H9 (cell line): ENCODE measurements at regions not wholly inside any gene's neighbourhood (a gene's known extent, or its start where the extent isn't known, plus 50 kb on each side); places are given as distances from the start of the nearest gene placed in this dataset.
A peak's percentile ranks its signal among the peaks of the same experiment; 100 is the strongest.

Experiments used
- DNase-seq: peaks from one replicate; pipeline ENCODE4 v3.0.0-alpha.2; 2017
- H2AFZ ChIP-seq: one replicate; pipeline ENCODE4 v1.6.1; 2013; ENCODE audit warnings: mild to moderate bottlenecking, low read length, control low read depth, moderate library complexity
- H2AK5ac ChIP-seq: 2 replicates; pipeline ENCODE4 v1.6.1; 2013; ENCODE audit warnings: low read length, control low read depth, mixed read lengths; ENCODE audit not compliant: insufficient read length
- H2BK120ac ChIP-seq: one replicate; pipeline ENCODE4 v1.6.1; 2013; ENCODE audit warnings: low read depth, mild to moderate bottlenecking, low read length, control low read depth, inconsistent platforms; ENCODE audit not compliant: poor library complexity, severe bottlenecking
- H2BK12ac ChIP-seq: 2 replicates; pipeline ENCODE4 v1.6.1; 2013; ENCODE audit warnings: low read length, control low read depth, mixed read lengths, low read depth; ENCODE audit not compliant: insufficient read length
- H2BK15ac ChIP-seq: 2 replicates; pipeline ENCODE4 v1.6.1; 2013; ENCODE audit warnings: low read depth, low read length, control low read depth
- H2BK20ac ChIP-seq: one replicate; pipeline ENCODE4 v1.6.1; 2013; ENCODE audit warnings: low read depth, mild to moderate bottlenecking, low read length, control low read depth, inconsistent platforms; ENCODE audit not compliant: poor library complexity, severe bottlenecking
- H2BK5ac ChIP-seq: 2 replicates; pipeline ENCODE4 v1.6.1; 2013; ENCODE audit warnings: low read length, control low read depth, mixed read lengths; ENCODE audit not compliant: insufficient read length
- H3K14ac ChIP-seq: 2 replicates; pipeline ENCODE4 v1.6.1; 2013; ENCODE audit warnings: low read length, control low read depth; ENCODE audit not compliant: insufficient read depth
- H3K18ac ChIP-seq: 2 replicates; pipeline ENCODE4 v1.6.1; 2013; ENCODE audit warnings: low read depth, mild to moderate bottlenecking, mixed read lengths, low read length, control low read depth; ENCODE audit not compliant: insufficient read length
- H3K23ac ChIP-seq: 2 replicates; pipeline ENCODE4 v1.6.1; 2013; ENCODE audit warnings: low read length, control low read depth, mixed read lengths, low read depth; ENCODE audit not compliant: insufficient read length
- H3K23me2 ChIP-seq: 2 replicates; pipeline ENCODE4 v1.6.1; 2013; ENCODE audit warnings: low read depth, mild to moderate bottlenecking, mixed read lengths, low read length, control low read depth; ENCODE audit not compliant: insufficient read length, poor library complexity, severe bottlenecking
- H3K27ac ChIP-seq: 2 replicates; pipeline ENCODE4 v1.5.1; 2013; ENCODE audit warnings: low read length, control low read depth, mixed read lengths, low read depth; ENCODE audit not compliant: insufficient read length
- H3K27me3 ChIP-seq: 2 replicates; pipeline ENCODE4 v1.6.1; 2013; ENCODE audit warnings: low read length, control low read depth, inconsistent platforms; ENCODE audit not compliant: insufficient read depth
- H3K4ac ChIP-seq: 2 replicates; pipeline ENCODE4 v1.6.1; 2013; ENCODE audit warnings: low read depth, mild to moderate bottlenecking, control low read depth, inconsistent platforms, low read length, moderate library complexity
- H3K4me1 ChIP-seq: 2 replicates; pipeline ENCODE4 v1.6.1; 2013; ENCODE audit warnings: low read length, control low read depth, inconsistent platforms; ENCODE audit not compliant: insufficient read depth
- H3K4me2 ChIP-seq: 2 replicates; pipeline ENCODE4 v1.6.1; 2013; ENCODE audit warnings: low read length, control low read depth, mixed read lengths; ENCODE audit not compliant: insufficient read length, insufficient read depth
- H3K56ac ChIP-seq: 2 replicates; pipeline ENCODE4 v1.6.1; 2013; ENCODE audit warnings: low read depth, mild to moderate bottlenecking, mixed read lengths, low read length, control low read depth; ENCODE audit not compliant: insufficient read length
- H3K79me1 ChIP-seq: 2 replicates; pipeline ENCODE4 v1.6.1; 2013; ENCODE audit warnings: low read depth, mild to moderate bottlenecking, moderate library complexity, low read length, control low read depth, inconsistent platforms; ENCODE audit not compliant: insufficient read depth, poor library complexity, severe bottlenecking
- H3K79me2 ChIP-seq: 2 replicates; pipeline ENCODE4 v1.6.1; 2013; ENCODE audit warnings: low read length, control low read depth, inconsistent platforms; ENCODE audit not compliant: insufficient read depth
- H3K9ac ChIP-seq: 2 replicates; pipeline ENCODE4 v1.6.1; 2013; ENCODE audit warnings: low read length, control low read depth, mixed read lengths; ENCODE audit not compliant: insufficient read length; ENCODE audit errors: extremely low read depth
- H3K9me3 ChIP-seq: one replicate; pipeline ENCODE4 v1.6.1; 2013; ENCODE audit warnings: low read depth, low read length, inconsistent platforms; ENCODE audit not compliant: control insufficient read depth
- H3T11ph ChIP-seq: one replicate; pipeline ENCODE4 v1.6.1; 2013; ENCODE audit warnings: mild to moderate bottlenecking, low read length, control low read depth, inconsistent platforms
- H4K20me1 ChIP-seq: one replicate; pipeline ENCODE4 v1.6.1; 2013; ENCODE audit not compliant: control insufficient read depth, insufficient read length, insufficient read depth
- H4K5ac ChIP-seq: 2 replicates; pipeline ENCODE4 v1.6.1; 2013; ENCODE audit warnings: low read depth, mild to moderate bottlenecking, mixed read lengths, low read length, control low read depth; ENCODE audit not compliant: insufficient read length
- H4K8ac ChIP-seq: replicated peaks from 2 replicates; pipeline ENCODE4 v1.6.1; 2013; ENCODE audit warnings: low read length, control low read depth, mixed read lengths, low read depth; ENCODE audit not compliant: insufficient read length
- H4K91ac ChIP-seq: 2 replicates; pipeline ENCODE4 v1.6.1; 2013; ENCODE audit warnings: low read depth, mild to moderate bottlenecking, moderate library complexity, mixed read lengths, low read length, control low read depth; ENCODE audit not compliant: insufficient read length
- H3K27ac Mint-ChIP-seq, 3 experiments: 2 replicates in 2 of 3; 3 replicates in 1 of 3; pipeline ENCODE4 v1.8.0; 2020 to 2021; ENCODE audit warnings: mixed read lengths in 3 of 3, mild to moderate bottlenecking in 1 of 3, moderate library complexity in 1 of 3
- H3K27me3 Mint-ChIP-seq: 2 replicates; pipeline ENCODE4 v1.8.0; 2021; ENCODE audit warnings: low read depth, mild to moderate bottlenecking, moderate library complexity, mixed read lengths
- H3K36me3 Mint-ChIP-seq, 3 experiments: 2 replicates in 2 of 3; 3 replicates in 1 of 3; pipeline ENCODE4 v1.8.0; 2020 to 2021; ENCODE audit warnings: low read depth in 3 of 3, mixed read lengths in 3 of 3; ENCODE audit not compliant: insufficient read depth in 1 of 3
- H3K4me1 Mint-ChIP-seq, 2 experiments: 2 replicates each; pipeline ENCODE4 v1.8.0; 2020; ENCODE audit warnings: mixed read lengths in 2 of 2
- H3K4me3 Mint-ChIP-seq, 2 experiments: 2 replicates in 1 of 2; 3 replicates in 1 of 2; pipeline ENCODE4 v1.8.0; 2020 to 2021; ENCODE audit warnings: mild to moderate bottlenecking in 2 of 2, mixed read lengths in 2 of 2, moderate library complexity in 1 of 2
- H3K9me3 Mint-ChIP-seq, 2 experiments: 2 replicates in 1 of 2; 3 replicates in 1 of 2; pipeline ENCODE4 v1.8.0; 2020; ENCODE audit warnings: mild to moderate bottlenecking in 2 of 2, mixed read lengths in 2 of 2, moderate library complexity in 1 of 2
- CTCF ChIP-seq: fragments of 200-600 bp; sonication (generic); conservative IDR thresholded peaks from 3 replicates; pipeline ENCODE4 v1.8.0; 2021; ENCODE audit warnings: antibody characterized with exemption, mild to moderate bottlenecking
- WGBS: extraction: QIAGEN DNeasy Blood & Tissue Kit; methylation state at CpG from one replicate; pipeline ENCODE4 v1.1.7; 2013; ENCODE audit warnings: missing lambda C conversion rate, low lambda C conversion rate, mixed read lengths; ENCODE audit not compliant: insufficient read length; ENCODE audit errors: extremely low coverage; 5-methylcytosine and 5-hydroxymethylcytosine counted together

GRCh38 chrX:13152518-13153185 lies 108.2 kb upstream of the FAM9C start:
- Histone ChIP-seq H4K20me1 (no peaks in the 10 kb centered on the region), H3K27me3 (no peaks in the 10 kb centered on the region), H3K9me3 (peaks cover 25% of the 10 kb centered on the region), H2BK120ac (no peak overlapping the region), H3T11ph (no peak overlapping the region), H2AK5ac (no peak overlapping the region), H2BK12ac (no peak overlapping the region), H2BK15ac (no peak overlapping the region), H4K91ac (no peak overlapping the region), H3K4me1 (peaks cover 4% of the 10 kb centered on the region; the same call in 1 of the 2 replicates), H4K5ac (no peak overlapping the region), H2AFZ (no peak overlapping the region), H3K79me1 (no peaks in the 10 kb centered on the region), H3K23ac (no peak overlapping the region), H3K14ac (no peak overlapping the region), H2BK5ac (no peak overlapping the region), H2BK20ac (no peak overlapping the region), H3K79me2 (no peaks in the 10 kb centered on the region), H3K18ac (no peak overlapping the region), H3K23me2 (no peaks in the 10 kb centered on the region), H3K4ac (no peak overlapping the region), H3K4me2 (peak overlapping the region; percentile 46), H3K56ac (no peak overlapping the region), H3K9ac (no peak overlapping the region), H3K27ac (peak overlapping the region; percentile 83), H4K8ac (no peak overlapping the region)
- Mint-ChIP-seq H3K27ac (peak overlapping the region; percentile 92 to 97 (median 96); a peak in 5 of 7 replicates), H3K27me3 (no peaks in the 10 kb centered on the region), H3K4me3 (peak overlapping the region in 1 of 2 experiments; percentile 61; a peak in 2 of 5 replicates), H3K36me3 (peaks cover 24 to 33% (median 29%) of the 10 kb centered on the region in 3 experiments), H3K4me1 (peaks cover 11 to 17% of the 10 kb centered on the region in 2 experiments), H3K9me3 (peaks cover 61 to 68% of the 10 kb centered on the region in 2 experiments)
- WGBS, result no CpG with 5 or more reads among the region's 7 CpGs
- TF ChIP-seq CTCF, result no peak
- DNase-seq, result peak; percentile 51
